ENCODE measurements at regions not wholly inside any gene's neighbourhood (a gene's known extent, or its start where the extent isn't known, plus 50 kb on each side); places are given as distances from the start of the nearest gene placed in this dataset.

DNA sequence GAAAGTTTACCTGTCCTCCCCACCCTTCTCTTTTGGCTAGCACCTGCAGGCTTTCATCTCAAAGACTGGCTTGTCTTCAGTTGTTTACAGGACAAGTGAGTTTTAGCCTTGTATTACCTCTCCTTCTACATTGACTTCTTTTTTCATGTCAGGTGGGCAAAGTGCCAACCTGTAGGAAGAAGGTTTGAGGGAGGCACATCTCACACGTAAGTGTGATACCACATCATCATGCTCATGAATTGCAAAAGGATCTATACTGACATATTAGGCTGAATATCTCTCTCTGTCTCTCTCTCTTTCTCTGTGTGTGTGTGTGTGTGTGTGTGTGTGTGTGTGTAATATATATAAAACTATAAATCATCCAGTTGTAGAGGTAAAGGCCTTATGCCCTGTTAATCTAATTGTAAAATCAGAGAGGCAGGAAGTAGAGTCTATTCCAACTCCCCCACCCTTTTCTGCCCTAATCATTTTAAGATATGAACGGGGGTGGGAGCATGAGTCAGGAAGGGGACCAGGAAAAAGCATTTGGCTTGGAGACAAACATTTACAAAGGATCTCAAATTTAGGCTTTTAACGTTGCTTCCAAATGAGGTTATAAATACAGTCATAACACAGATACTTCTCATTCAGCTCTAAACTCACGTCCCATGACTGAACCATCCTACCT lies 107.0 kb upstream of the PFN2 start:
- H3K27me3 ChIP-seq, result no peaks in the 10 kb centered on the region
- H3K9ac ChIP-seq (ENCODE audit: low read depth in 2 of 2, low read length in 2 of 2), result no peak overlapping the region
- peak; percentile 23 for DNase-seq
- H3K4me1 ChIP-seq, result no peaks in the 10 kb centered on the region
- intact Hi-C loops (cut with DNase I), result no loop called here
- TF ChIP-seq, protein P1, sequence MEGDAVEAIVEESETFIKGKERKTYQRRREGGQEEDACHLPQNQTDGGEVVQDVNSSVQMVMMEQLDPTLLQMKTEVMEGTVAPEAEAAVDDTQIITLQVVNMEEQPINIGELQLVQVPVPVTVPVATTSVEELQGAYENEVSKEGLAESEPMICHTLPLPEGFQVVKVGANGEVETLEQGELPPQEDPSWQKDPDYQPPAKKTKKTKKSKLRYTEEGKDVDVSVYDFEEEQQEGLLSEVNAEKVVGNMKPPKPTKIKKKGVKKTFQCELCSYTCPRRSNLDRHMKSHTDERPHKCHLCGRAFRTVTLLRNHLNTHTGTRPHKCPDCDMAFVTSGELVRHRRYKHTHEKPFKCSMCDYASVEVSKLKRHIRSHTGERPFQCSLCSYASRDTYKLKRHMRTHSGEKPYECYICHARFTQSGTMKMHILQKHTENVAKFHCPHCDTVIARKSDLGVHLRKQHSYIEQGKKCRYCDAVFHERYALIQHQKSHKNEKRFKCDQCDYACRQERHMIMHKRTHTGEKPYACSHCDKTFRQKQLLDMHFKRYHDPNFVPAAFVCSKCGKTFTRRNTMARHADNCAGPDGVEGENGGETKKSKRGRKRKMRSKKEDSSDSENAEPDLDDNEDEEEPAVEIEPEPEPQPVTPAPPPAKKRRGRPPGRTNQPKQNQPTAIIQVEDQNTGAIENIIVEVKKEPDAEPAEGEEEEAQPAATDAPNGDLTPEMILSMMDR (IDR thresholded peaks at IDR 0.05), result no peak
- no peaks in the 10 kb centered on the region for H3K9me3 ChIP-seq
- H3K27ac ChIP-seq, result no peak overlapping the region
- H3K4me3 ChIP-seq, result no peak overlapping the region
- no peaks in the 10 kb centered on the region for H3K36me3 ChIP-seq

DNA sequence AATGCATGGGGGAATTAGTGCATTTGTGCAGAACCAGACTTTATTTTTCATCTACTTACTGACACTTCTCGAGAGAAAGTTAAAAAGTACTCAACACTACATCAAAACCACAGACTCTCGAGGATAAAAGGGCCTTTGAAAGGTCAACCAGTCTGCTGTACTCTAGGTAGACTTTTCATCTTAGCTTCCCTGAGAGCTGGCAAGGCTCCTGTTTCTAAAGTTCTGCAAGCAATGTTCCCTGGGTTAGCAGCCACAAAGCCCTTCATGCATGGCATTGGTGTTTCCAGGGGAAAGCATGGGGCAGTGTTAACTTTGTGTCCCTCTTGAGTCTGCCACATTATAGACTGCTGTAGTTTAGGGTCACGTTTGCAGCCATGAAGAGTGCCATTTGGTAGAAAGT lies 106.4 kb upstream of the PFN2 start:
- H3K4me3 ChIP-seq, result no peak overlapping the region
- no peaks in the 10 kb centered on the region for H3K4me1 ChIP-seq
- no peaks in the 10 kb centered on the region for H3K27me3 ChIP-seq
- intact Hi-C loops (cut with DNase I), result no loop called here
- H3K9me3 ChIP-seq, result no peaks in the 10 kb centered on the region
- no peak overlapping the region for H3K9ac ChIP-seq (ENCODE audit: low read depth in 2 of 2, low read length in 2 of 2)
- H3K27ac ChIP-seq, result no peak overlapping the region
- no peak for DNase-seq
- H3K36me3 ChIP-seq, result no peaks in the 10 kb centered on the region
- TF ChIP-seq, protein P1 (IDR thresholded peaks at IDR 0.05), result no peak

DNA sequence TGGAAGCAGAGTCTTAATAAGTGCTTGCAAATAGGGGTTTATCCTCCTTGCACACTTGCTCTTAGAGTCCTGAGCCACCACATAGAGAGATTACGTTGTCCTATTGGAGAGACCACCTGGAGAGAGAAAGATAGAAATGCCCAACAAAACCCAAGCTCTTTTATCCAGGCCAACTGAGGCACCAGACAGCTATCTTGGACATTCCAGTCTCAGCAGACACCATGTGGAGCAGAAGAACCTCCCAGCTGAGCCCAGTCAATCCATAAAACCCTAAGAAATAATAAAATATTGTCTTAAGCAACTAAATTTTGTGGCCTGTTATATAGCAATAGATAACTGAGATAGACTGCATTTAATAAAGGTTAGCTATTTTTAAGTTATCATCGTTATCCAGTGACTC lies 105.7 kb upstream of the PFN2 start:
- Histone ChIP-seq H3K4me1 (no peaks in the 10 kb centered on the region), H3K4me3 (no peak overlapping the region), H3K36me3 (no peaks in the 10 kb centered on the region), H3K27ac (no peak overlapping the region), H3K27me3 (no peaks in the 10 kb centered on the region), H3K9ac (ENCODE audit: low read depth in 2 of 2, low read length in 2 of 2) (no peak overlapping the region), H3K9me3 (no peaks in the 10 kb centered on the region)
- no peak for DNase-seq
- intact Hi-C loops (cut with DNase I), result no loop called here
- TF ChIP-seq, protein P1 (IDR thresholded peaks at IDR 0.05), result no peak

DNA sequence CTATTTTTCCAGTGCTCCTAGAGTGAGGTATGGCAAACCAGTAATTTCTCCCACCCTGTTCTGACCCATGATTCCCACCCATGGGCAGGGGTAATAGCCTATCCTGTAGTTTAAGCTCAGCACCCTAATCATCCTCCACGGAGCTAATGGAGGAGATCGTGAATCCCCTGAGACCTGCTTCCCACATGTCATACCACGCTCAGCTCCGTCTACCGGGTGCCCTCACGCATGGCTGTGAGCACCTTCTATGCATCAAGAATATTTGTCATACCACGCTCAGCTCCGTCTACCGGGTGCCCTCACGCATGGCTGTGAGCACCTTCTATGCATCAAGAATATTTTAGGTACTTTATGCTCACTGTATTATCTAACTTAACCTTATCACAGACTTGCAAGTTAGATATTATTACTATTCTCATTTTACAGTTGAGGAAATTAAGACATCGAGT lies 104.7 kb upstream of the PFN2 start:
- TF ChIP-seq, protein P1 (IDR thresholded peaks at IDR 0.05), result no peak
- Histone ChIP-seq H3K9ac (ENCODE audit: low read depth in 2 of 2, low read length in 2 of 2) (no peak overlapping the region), H3K4me3 (no peak overlapping the region), H3K4me1 (no peaks in the 10 kb centered on the region), H3K27ac (no peak overlapping the region), H3K36me3 (no peaks in the 10 kb centered on the region), H3K9me3 (no peaks in the 10 kb centered on the region), H3K27me3 (no peaks in the 10 kb centered on the region)
- intact Hi-C loops (cut with DNase I), result no loop called here
- no peak for DNase-seq

DNA sequence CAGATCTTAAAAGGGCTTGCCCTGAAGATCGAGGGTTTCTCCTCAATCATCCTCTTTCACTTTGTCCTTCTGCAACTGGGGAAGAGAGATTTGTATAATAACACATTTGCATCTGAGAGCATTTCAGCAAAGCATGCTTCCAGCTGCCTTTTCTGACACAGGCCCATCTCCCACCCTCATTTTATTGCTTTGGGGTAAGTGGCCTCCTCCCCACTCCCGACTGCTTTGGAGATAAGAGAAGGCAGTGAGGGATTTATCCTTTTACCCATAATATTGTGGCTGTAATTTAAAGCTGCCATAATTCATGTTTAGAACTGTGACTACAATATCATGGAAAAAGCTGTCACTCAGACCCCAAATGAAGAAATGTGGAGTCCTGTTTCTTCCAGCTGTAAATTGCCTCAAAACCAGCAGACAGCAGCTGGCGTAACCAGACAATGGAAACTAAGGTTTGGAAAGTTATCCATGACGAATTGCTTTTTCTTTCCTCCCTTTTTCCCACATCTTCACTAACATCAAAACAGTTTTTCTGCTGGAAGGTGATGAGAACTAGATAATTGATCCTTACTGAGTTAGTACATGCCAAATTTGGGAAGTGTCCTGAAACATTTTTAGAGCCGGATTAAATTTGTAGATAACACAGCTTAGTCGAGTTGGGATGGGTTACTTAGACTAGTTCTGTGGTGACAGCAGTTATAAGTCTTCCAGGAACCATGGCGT lies 104.2 kb upstream of the PFN2 start:
- intact Hi-C loops (cut with DNase I), result no loop called here

More for the DNA sequence above, 104.2 kb upstream of the PFN2 start:
- H3K4me3 ChIP-seq, result no peak overlapping the region
- H3K27ac ChIP-seq, result no peak overlapping the region
- H3K27me3 ChIP-seq, result no peaks in the 10 kb centered on the region
- no peak for DNase-seq
- H3K36me3 ChIP-seq, result no peaks in the 10 kb centered on the region
- TF ChIP-seq, protein P1 (IDR thresholded peaks at IDR 0.05), result no peak
- no peaks in the 10 kb centered on the region for H3K9me3 ChIP-seq
- H3K4me1 ChIP-seq, result no peaks in the 10 kb centered on the region
- no peak overlapping the region for H3K9ac ChIP-seq (ENCODE audit: low read depth in 2 of 2, low read length in 2 of 2)
